OCI-LY1 (cell line): ENCODE measurements at regions not wholly inside any gene's neighbourhood (a gene's known extent, or its start where the extent isn't known, plus 50 kb on each side); places are given as distances from the start of the nearest gene placed in this dataset.

Experiments used
- CTCF ChIP-seq: fragments of 200-600 bp; sonication (generic), shearing (Covaris generic); IDR thresholded peaks from 2 replicates; pipeline ENCODE4 v1.5.1; 2017; ENCODE audit warnings: mild to moderate bottlenecking, antibody characterized with exemption, low read length, moderate library complexity, mixed read lengths
- EZH2 ChIP-seq: fragments of 200-600 bp; sonication (generic), shearing (Covaris generic); IDR thresholded peaks from 2 replicates; pipeline ENCODE4 v1.8.0; 2017; ENCODE audit warnings: borderline replicate concordance, mixed run types, mild to moderate bottlenecking, antibody characterized with exemption, low read length, moderate library complexity, mixed read lengths

- TF ChIP-seq CTCF (no peak), EZH2 (no peak)
These were observed 65.7 kb downstream of the MRPL14 start for GRCh38 chr6:44061375-44062104.
